Panc1 (cell line): ENCODE measurements at regions not wholly inside any gene's neighbourhood (a gene's known extent, or its start where the extent isn't known, plus 50 kb on each side); places are given as distances from the start of the nearest gene placed in this dataset.

Experiments
- POLR2AphosphoS5 ChIP-seq: IDR thresholded peaks from 2 replicates; pipeline ENCODE4 v1.6.1; 2012; ENCODE audit warnings: mild to moderate bottlenecking, low read depth, low read length, moderate library complexity
- SIN3A ChIP-seq: IDR thresholded peaks from 2 replicates; pipeline ENCODE4 v1.6.1; 2012; ENCODE audit warnings: low read depth, mild to moderate bottlenecking, low read length, moderate library complexity, borderline replicate concordance; ENCODE audit not compliant: insufficient read depth
- TCF7L2 ChIP-seq: IDR thresholded peaks from 2 replicates; pipeline ENCODE4 v1.6.1; 2011; ENCODE audit warnings: mild to moderate bottlenecking, low read depth, low read length, inconsistent platforms
- TF ChIP-seq, protein P1 (sequence below): fragments of 450-650 bp; IDR thresholded peaks from 2 replicates; pipeline ENCODE4 v1.5.1; 2017; ENCODE audit warnings: mild to moderate bottlenecking
- TF ChIP-seq, protein P2 (sequence below), 2 experiments: IDR thresholded peaks; 2 replicates each; pipeline ENCODE4 v1.6.1; 2011 to 2012; ENCODE audit warnings: low read depth in 2 of 2, control low read depth in 1 of 2, low read length in 1 of 2, mild to moderate bottlenecking in 1 of 2, moderate library complexity in 1 of 2; ENCODE audit not compliant: insufficient read depth in 1 of 2

DNA sequence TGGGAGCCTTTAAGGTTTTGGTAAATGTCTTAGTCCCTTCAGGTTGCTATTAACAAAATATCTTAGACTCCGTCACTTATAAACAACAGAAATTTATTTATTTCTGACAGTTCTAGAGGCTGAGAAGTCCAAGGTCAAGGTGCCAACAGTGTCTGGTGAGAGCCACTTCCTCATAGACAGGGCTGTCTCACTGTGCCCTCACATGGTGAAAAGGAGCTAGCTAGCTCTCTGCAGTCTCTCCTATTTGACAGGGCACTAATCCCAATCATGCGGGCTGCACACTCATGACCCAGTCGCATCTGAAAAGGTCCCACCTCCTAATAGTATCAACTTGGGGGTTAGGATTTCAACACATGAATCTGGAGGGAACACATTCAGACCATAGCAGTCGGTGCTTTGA lies 63.4 kb upstream of the KLF3 start:
- no peak for TF ChIP-seq POLR2AphosphoS5
- TF ChIP-seq, protein P1, sequence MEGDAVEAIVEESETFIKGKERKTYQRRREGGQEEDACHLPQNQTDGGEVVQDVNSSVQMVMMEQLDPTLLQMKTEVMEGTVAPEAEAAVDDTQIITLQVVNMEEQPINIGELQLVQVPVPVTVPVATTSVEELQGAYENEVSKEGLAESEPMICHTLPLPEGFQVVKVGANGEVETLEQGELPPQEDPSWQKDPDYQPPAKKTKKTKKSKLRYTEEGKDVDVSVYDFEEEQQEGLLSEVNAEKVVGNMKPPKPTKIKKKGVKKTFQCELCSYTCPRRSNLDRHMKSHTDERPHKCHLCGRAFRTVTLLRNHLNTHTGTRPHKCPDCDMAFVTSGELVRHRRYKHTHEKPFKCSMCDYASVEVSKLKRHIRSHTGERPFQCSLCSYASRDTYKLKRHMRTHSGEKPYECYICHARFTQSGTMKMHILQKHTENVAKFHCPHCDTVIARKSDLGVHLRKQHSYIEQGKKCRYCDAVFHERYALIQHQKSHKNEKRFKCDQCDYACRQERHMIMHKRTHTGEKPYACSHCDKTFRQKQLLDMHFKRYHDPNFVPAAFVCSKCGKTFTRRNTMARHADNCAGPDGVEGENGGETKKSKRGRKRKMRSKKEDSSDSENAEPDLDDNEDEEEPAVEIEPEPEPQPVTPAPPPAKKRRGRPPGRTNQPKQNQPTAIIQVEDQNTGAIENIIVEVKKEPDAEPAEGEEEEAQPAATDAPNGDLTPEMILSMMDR = peak; percentile 21; the same call in 1 of the 2 replicates
- no peak for TF ChIP-seq TCF7L2
- TF ChIP-seq, protein P2, sequence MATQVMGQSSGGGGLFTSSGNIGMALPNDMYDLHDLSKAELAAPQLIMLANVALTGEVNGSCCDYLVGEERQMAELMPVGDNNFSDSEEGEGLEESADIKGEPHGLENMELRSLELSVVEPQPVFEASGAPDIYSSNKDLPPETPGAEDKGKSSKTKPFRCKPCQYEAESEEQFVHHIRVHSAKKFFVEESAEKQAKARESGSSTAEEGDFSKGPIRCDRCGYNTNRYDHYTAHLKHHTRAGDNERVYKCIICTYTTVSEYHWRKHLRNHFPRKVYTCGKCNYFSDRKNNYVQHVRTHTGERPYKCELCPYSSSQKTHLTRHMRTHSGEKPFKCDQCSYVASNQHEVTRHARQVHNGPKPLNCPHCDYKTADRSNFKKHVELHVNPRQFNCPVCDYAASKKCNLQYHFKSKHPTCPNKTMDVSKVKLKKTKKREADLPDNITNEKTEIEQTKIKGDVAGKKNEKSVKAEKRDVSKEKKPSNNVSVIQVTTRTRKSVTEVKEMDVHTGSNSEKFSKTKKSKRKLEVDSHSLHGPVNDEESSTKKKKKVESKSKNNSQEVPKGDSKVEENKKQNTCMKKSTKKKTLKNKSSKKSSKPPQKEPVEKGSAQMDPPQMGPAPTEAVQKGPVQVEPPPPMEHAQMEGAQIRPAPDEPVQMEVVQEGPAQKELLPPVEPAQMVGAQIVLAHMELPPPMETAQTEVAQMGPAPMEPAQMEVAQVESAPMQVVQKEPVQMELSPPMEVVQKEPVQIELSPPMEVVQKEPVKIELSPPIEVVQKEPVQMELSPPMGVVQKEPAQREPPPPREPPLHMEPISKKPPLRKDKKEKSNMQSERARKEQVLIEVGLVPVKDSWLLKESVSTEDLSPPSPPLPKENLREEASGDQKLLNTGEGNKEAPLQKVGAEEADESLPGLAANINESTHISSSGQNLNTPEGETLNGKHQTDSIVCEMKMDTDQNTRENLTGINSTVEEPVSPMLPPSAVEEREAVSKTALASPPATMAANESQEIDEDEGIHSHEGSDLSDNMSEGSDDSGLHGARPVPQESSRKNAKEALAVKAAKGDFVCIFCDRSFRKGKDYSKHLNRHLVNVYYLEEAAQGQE (IDR thresholded peaks at IDR 0.05; ENCODE audit: insufficient read depth in 1 of 2, low read depth in 2 of 2, low read length in 1 of 2) = no peak
- no peak for TF ChIP-seq SIN3A
